ENCODE measurements at regions not wholly inside any gene's neighbourhood (a gene's known extent, or its start where the extent isn't known, plus 50 kb on each side); places are given as distances from the start of the nearest gene placed in this dataset.
"Not testable (repeated sequence)": the region's sequence is repeated elsewhere in the genome, so short reads cannot be mapped to it uniquely, and the experiment has no call there.

- no peak for DNase-seq
Observed at GRCh38 chr3:103203441-103203840, 768.6 kb downstream of the ZPLD1 start.

- DNase-seq = no peak
Observed at GRCh38 chr3:103210583-103210982, 775.8 kb downstream of the ZPLD1 start.

GRCh38 chr3:103218146-103218545, 783.3 kb downstream of the ZPLD1 start:
- DNase-seq = no peak

- DNase-seq = no peak
Observed at GRCh38 chr3:103218793-103219192, 784.0 kb downstream of the ZPLD1 start.

- DNase-seq = no peak
Observed at GRCh38 chr3:103227651-103228050, 792.8 kb downstream of the ZPLD1 start.

GRCh38 chr3:103247459-103247858, 812.6 kb downstream of the ZPLD1 start:
- no peak for DNase-seq

- DNase-seq = not testable (repeated sequence)
Observed at GRCh38 chr3:103254827-103255226, 820.0 kb downstream of the ZPLD1 start.

GRCh38 chr3:103269287-103269686, 834.5 kb downstream of the ZPLD1 start:
- no peak for DNase-seq

- no peak for DNase-seq
Observed at GRCh38 chr3:103271575-103271974, 836.8 kb downstream of the ZPLD1 start.

GRCh38 chr3:103295974-103296570, 861.3 kb downstream of the ZPLD1 start:
- DNase-seq = peak; percentile 4

GRCh38 chr3:103297502-103297901, 862.7 kb downstream of the ZPLD1 start:
- not testable (repeated sequence) for DNase-seq

- no peak for DNase-seq
Observed at GRCh38 chr3:103306104-103306503, 871.3 kb downstream of the ZPLD1 start.

- DNase-seq = no peak
Observed at GRCh38 chr3:103308921-103309320, 874.1 kb downstream of the ZPLD1 start.

GRCh38 chr3:103319912-103320311, 885.1 kb downstream of the ZPLD1 start:
- DNase-seq = no peak

GRCh38 chr3:103337179-103337845, 902.5 kb downstream of the ZPLD1 start:
- DNase-seq = no peak

- DNase-seq = no peak
Observed at GRCh38 chr3:103341078-103341606, 906.3 kb downstream of the ZPLD1 start.

GRCh38 chr3:103342205-103342731, 907.5 kb downstream of the ZPLD1 start:
- DNase-seq = no peak

- no peak for DNase-seq
Observed at GRCh38 chr3:103349760-103350159, 914.9 kb downstream of the ZPLD1 start.

GRCh38 chr3:103365467-103365866, 930.7 kb downstream of the ZPLD1 start:
- no peak for DNase-seq

- DNase-seq = no peak
Observed at GRCh38 chr3:103367481-103367880, 932.7 kb downstream of the ZPLD1 start.

GRCh38 chr3:103371411-103371810, 936.6 kb downstream of the ZPLD1 start:
- DNase-seq = no peak

GRCh38 chr3:103372031-103372430, 937.2 kb downstream of the ZPLD1 start:
- no peak for DNase-seq

- no peak for DNase-seq
Observed at GRCh38 chr3:103380391-103380790, 945.6 kb downstream of the ZPLD1 start.

All from EL (cell line).